Right cardiac atrium (tissue), 5 donors: ENCODE measurements at regions not wholly inside any gene's neighbourhood (a gene's known extent, or its start where the extent isn't known, plus 50 kb on each side); places are given as distances from the start of the nearest gene placed in this dataset.
"Not testable (repeated sequence)": the region's sequence is repeated elsewhere in the genome, so short reads cannot be mapped to it uniquely, and the experiment has no call there.

Source experiments
- ATAC-seq, 2 donors: fragments of 200-7000 bp; cut with Tn5 transposase; one replicate each; pipeline versions ENCODE4 v1.8.0 to v1.9.1; 2020; ENCODE audit warnings: moderate library complexity in 2 of 2, mild to moderate bottlenecking in 1 of 2
- DNase-seq, 3 donors: peaks; one replicate each; pipeline ENCODE4 v3.0.0-alpha.2; 2020
- H3K27ac ChIP-seq: one replicate; pipeline ENCODE4 v1.5.1; 2013; ENCODE audit warnings: mild to moderate bottlenecking, low read length, control low read depth, moderate library complexity
- H3K27me3 ChIP-seq: one replicate; pipeline ENCODE4 v1.6.1; 2013; ENCODE audit not compliant: control insufficient read depth, insufficient read depth
- H3K4me1 ChIP-seq: one replicate; pipeline ENCODE4 v1.6.1; 2013; ENCODE audit warnings: low read length; ENCODE audit not compliant: control insufficient read depth, insufficient read depth
- H3K4me3 ChIP-seq: one replicate; pipeline ENCODE4 v1.5.1; 2013; ENCODE audit warnings: low read length, control low read depth
- H3K9me3 ChIP-seq: one replicate; pipeline ENCODE4 v1.6.1; 2013; ENCODE audit warnings: low read length; ENCODE audit not compliant: control insufficient read depth
- WGBS: extraction: QIAGEN DNeasy Blood & Tissue Kit; methylation state at CpG from one replicate; pipeline ENCODE4 v1.1.7; 2013; 5-methylcytosine and 5-hydroxymethylcytosine counted together
- intact Hi-C, 4 donors: fragments of 100-400 bp; cut with DNase I; formaldehyde crosslinking; loops; one replicate each; pipeline versions ENCODE4 v1.11.0 to v1.14.0; 2022 to 2023
- donor health status: healthy with polysubstance abuse.
- donor health status: DM: no; HTN: yes; CAD: no.
- donor health status: DM: no; HTN: no; CAD: no.
- donor health status: DM: no; HTN: yes; CAD: no; lungs with severe emphysema.
- donor health status: DM: yes; HTN: yes; CAD: no.

- WGBS, result 51% methylated on average over 2 of the region's 2 CpGs
- no peaks in the 10 kb centered on the region for H3K27me3 ChIP-seq
- no peak overlapping the region for H3K27ac ChIP-seq
- H3K4me1 ChIP-seq, result no peaks in the 10 kb centered on the region
- intact Hi-C loops, result loop anchor here in 2 of 4 donors (10.0 kb wide), 2 partner anchors 153 to 703 kb away; no protein-coding TSS in a partner anchor
- no peak overlapping the region for H3K4me3 ChIP-seq
- ATAC-seq (no peak), DNase-seq (no peak)
- H3K9me3 ChIP-seq, result no peaks in the 10 kb centered on the region
Observed at GRCh38 chr7:91787931-91788330, 92.6 kb downstream of the MTERF1 start.

DNA sequence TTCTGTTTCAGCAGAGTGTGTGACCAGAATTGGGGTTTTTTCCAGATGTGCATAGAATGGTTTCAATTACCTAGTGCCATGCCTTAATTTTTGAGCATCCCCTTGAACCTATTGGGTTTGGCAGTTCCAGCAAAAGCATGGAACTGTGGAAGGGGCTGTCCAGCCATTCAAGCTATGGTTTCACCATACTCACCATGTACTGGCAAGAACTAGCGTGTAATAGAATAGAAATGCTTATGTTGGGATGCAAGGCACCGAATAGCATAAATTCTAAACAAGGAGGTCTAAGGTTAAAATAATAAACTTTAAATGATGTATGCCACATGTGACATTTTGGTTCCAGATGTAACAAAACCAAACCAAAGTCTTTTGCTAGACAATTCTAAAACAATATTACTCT, 91.4 kb downstream of the MTERF1 start:
- Histone ChIP-seq H3K4me3 (no peak overlapping the region), H3K9me3 (no peaks in the 10 kb centered on the region), H3K27me3 (no peaks in the 10 kb centered on the region), H3K27ac (no peak overlapping the region), H3K4me1 (no peaks in the 10 kb centered on the region)
- 82% methylated on average over 2 of the region's 2 CpGs for WGBS
- DNase-seq, result no peak
- no peak for ATAC-seq
- intact Hi-C loops, result loop anchor here in 2 of 4 donors (10.0 kb wide), 2 partner anchors 154 to 704 kb away; no protein-coding TSS in a partner anchor

- no peak overlapping the region for H3K27ac ChIP-seq
- H3K4me3 ChIP-seq, result no peak overlapping the region
- intact Hi-C loops, result loop anchor here in 2 of 4 donors (10.0 kb wide), 2 partner anchors 155 to 705 kb away; no protein-coding TSS in a partner anchor
- no peak for DNase-seq
- no peaks in the 10 kb centered on the region for H3K27me3 ChIP-seq
- no peak for ATAC-seq
- WGBS, result 70% methylated on average over 1 of the region's 1 CpG
- no peaks in the 10 kb centered on the region for H3K4me1 ChIP-seq
- no peaks in the 10 kb centered on the region for H3K9me3 ChIP-seq
Observed at GRCh38 chr7:91789558-91789957, 90.9 kb downstream of the MTERF1 start.

- intact Hi-C loops, DNase-seq, H3K4me3 ChIP-seq, H3K27me3 ChIP-seq, H3K27ac ChIP-seq, H3K9me3 ChIP-seq, H3K4me1 ChIP-seq, ATAC-seq: not testable (repeated sequence)
- WGBS, result 95% methylated on average over 10 of the region's 10 CpGs
Observed at GRCh38 chr7:91790646-91791045, 89.9 kb downstream of the MTERF1 start.

GRCh38 chr7:91796122-91796521, 84.4 kb downstream of the MTERF1 start:
- H3K4me3 ChIP-seq, result no peak overlapping the region
- intact Hi-C loops, result no loop called here
- no peak for DNase-seq
- no peaks in the 10 kb centered on the region for H3K4me1 ChIP-seq
- no peak for ATAC-seq
- 56% methylated on average over 3 of the region's 3 CpGs for WGBS
- H3K27ac ChIP-seq, result no peak overlapping the region
- H3K9me3 ChIP-seq, result no peaks in the 10 kb centered on the region
- no peaks in the 10 kb centered on the region for H3K27me3 ChIP-seq

DNA sequence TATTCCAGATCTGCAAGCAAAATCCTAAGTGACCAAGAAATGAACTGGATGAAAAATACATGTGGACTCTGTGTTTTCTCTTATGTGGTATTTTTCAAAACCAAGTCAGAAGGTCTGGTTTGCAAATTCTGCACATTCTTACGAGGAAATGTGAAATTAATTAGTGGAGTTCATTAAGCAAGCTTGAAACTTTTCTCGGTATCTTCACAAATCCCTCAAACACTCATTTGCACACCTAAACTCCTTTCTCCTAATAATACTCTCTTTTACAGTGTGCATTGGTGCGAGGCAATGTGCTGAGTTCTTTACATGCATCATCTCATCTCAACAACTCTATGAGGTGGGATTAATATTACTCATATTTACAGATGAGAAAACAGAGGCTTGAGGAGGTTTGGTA, 82.1 kb downstream of the MTERF1 start:
- DNase-seq, result no peak
- no peaks in the 10 kb centered on the region for H3K4me1 ChIP-seq
- H3K9me3 ChIP-seq, result no peaks in the 10 kb centered on the region
- no peak for ATAC-seq
- 92% methylated on average over 3 of the region's 3 CpGs for WGBS
- H3K4me3 ChIP-seq, result no peak overlapping the region
- no peak overlapping the region for H3K27ac ChIP-seq
- intact Hi-C loops, result no loop called here
- no peaks in the 10 kb centered on the region for H3K27me3 ChIP-seq

DNA sequence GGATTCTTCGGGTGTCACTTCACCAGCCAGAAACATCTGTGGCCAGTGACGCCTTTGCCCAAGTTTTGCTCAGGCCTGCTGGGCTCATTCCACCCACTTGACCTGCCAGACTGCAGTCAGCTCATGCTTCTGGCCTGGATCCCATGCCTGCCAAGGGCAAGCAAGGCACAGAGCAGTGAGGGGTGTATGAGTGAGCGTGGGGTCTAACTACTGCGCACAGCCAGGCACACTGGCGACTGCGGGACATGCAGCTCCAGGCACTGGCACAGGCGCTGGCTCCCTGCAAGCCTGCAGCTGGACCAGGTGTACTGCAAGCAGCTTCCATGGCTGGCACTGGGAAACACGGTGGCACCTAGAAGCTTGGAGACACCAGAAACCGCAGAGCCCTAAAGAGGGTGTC, 80.1 kb downstream of the MTERF1 start:
- DNase-seq (peak; percentile 16 to 62 (median 57)), ATAC-seq (peak; percentile 46 to 50)
- Histone ChIP-seq H3K27me3 (no peaks in the 10 kb centered on the region), H3K9me3 (no peaks in the 10 kb centered on the region), H3K27ac (no peak overlapping the region), H3K4me1 (no peaks in the 10 kb centered on the region), H3K4me3 (no peak overlapping the region)
- 84% methylated on average over 9 of the region's 9 CpGs for WGBS
- intact Hi-C loops, result no loop called here

GRCh38 chr7:91801331-91801983, 79.0 kb downstream of the MTERF1 start:
- intact Hi-C loops, result no loop called here
- Histone ChIP-seq H3K27ac (no peak overlapping the region), H3K4me1 (no peaks in the 10 kb centered on the region), H3K27me3 (no peaks in the 10 kb centered on the region), H3K4me3 (no peak overlapping the region), H3K9me3 (no peaks in the 10 kb centered on the region)
- DNase-seq (no peak), ATAC-seq (no peak)
- WGBS, result 96% methylated on average over 5 of the region's 5 CpGs

DNA sequence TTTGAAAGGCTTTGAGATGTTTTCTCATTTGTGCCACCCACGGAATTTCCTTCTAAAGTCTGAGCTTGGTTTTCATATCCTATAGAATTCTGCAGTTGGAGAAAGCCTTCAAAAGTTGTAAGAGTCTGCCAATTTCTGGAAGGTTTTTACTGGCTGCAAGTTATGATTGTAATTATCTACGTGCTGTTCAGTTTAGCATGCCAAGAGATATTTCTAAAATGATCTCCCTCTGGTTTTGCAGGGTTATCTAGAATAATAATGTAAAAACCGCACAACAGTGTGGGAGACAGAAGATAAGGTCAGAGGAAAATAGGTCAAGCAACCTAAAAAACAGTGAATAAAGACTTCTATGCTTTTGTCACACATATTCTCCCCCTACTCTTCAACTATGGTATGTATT, 69.3 kb downstream of the MTERF1 start:
- WGBS, result 31% methylated on average over 3 of the region's 3 CpGs
- H3K27me3 ChIP-seq, result no peaks in the 10 kb centered on the region
- no peak for ATAC-seq
- no peak overlapping the region for H3K4me3 ChIP-seq
- H3K27ac ChIP-seq, result no peak overlapping the region
- peaks cover 1% of the 10 kb centered on the region for H3K4me1 ChIP-seq
- DNase-seq, result no peak
- no peaks in the 10 kb centered on the region for H3K9me3 ChIP-seq
- intact Hi-C loops, result no loop called here

DNA sequence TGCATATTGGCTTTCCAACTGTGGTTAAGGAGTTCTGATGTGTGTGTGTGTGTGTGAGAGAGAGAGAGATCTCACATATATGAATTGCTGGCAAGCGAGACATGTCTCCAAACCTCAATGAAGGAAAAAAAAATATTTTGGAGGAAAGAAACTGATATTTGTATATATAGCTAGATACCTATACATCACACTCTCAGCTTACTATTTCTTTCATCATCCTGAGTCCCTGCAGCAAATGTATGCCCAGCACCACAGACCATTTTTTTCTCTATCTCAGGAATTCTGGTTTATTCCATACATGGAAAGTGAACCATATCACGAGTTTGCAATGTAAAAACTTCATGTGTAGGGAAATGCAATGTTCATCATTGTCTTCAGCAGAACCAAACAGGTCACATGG, 68.9 kb downstream of the MTERF1 start:
- H3K4me3 ChIP-seq, result no peak overlapping the region
- no peak for ATAC-seq
- peaks cover 1% of the 10 kb centered on the region for H3K4me1 ChIP-seq
- DNase-seq, result no peak
- H3K27me3 ChIP-seq, result no peaks in the 10 kb centered on the region
- intact Hi-C loops, result no loop called here
- no peaks in the 10 kb centered on the region for H3K9me3 ChIP-seq
- H3K27ac ChIP-seq, result no peak overlapping the region
- WGBS, result 75% methylated on average over 2 of the region's 2 CpGs

DNA sequence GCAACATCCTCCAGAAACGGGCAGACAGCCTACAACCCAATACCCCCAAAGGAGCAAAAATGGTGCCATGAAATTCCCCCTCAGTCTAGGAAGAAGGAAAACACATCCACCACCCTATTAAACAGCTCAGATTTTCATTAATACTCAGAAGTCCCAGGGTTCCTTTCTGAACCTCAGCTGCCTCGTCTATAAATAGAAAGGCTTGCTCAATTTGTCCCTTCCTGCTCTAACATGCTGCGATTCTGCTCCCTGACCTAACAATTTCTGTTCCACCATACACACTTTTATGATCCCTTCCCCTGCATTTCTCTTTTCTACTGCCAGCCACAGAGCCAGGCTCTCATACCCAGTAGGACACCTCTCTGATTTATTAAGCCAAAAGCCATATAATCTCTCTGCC, 68.1 kb downstream of the MTERF1 start:
- ATAC-seq (no peak), DNase-seq (no peak)
- Histone ChIP-seq H3K27me3 (no peaks in the 10 kb centered on the region), H3K9me3 (no peaks in the 10 kb centered on the region), H3K4me1 (peaks cover 1% of the 10 kb centered on the region), H3K27ac (no peak overlapping the region), H3K4me3 (no peak overlapping the region)
- intact Hi-C loops, result no loop called here
- WGBS, result 35% methylated on average over 3 of the region's 3 CpGs

DNA sequence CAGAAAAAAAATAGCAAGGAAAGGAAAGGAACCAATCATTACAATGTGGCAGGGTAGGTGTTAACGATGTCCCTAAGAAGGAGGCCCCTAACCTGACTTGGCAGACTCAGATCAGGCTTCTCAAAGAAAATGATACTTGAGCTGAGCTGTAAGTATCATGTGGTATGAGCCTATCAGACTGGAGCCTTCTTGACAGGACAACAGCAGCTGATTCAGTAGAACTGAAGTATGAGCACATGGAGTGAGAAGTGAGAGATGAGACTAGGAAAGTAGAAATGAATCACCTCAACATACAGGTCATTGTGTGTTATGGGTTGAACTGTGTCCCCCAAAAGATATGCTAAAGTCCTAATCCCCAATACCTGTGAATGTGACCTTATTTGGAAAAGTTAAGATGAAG, 66.3 kb downstream of the MTERF1 start:
- Histone ChIP-seq H3K4me1 (peaks cover 1% of the 10 kb centered on the region), H3K27ac (no peak overlapping the region), H3K9me3 (no peaks in the 10 kb centered on the region), H3K4me3 (no peak overlapping the region), H3K27me3 (no peaks in the 10 kb centered on the region)
- 93% methylated on average over 1 of the region's 1 CpG for WGBS
- intact Hi-C loops, result no loop called here
- DNase-seq (no peak), ATAC-seq (no peak)
